DND-41 (cell line): ENCODE measurements at regions not wholly inside any gene's neighbourhood (a gene's known extent, or its start where the extent isn't known, plus 50 kb on each side); places are given as distances from the start of the nearest gene placed in this dataset.

Experiments used
- CTCF ChIP-seq: IDR thresholded peaks from 2 replicates; pipeline ENCODE4 v1.5.1; 2012; ENCODE audit warnings: borderline replicate concordance, low read length, moderate library complexity, mild to moderate bottlenecking; ENCODE audit not compliant: poor library complexity, severe bottlenecking; ENCODE audit errors: extremely low read depth
- EZH2 ChIP-seq: IDR thresholded peaks from 3 replicates; pipeline ENCODE4 v1.6.1; 2012; ENCODE audit warnings: borderline replicate concordance, low read depth, mild to moderate bottlenecking, moderate library complexity, low read length, inconsistent platforms; ENCODE audit not compliant: severe bottlenecking

GRCh38 chr2:129016972-129017371 is 698.3 kb upstream of the HS6ST1 start:
- TF ChIP-seq CTCF (no peak), EZH2 (no peak)
